GM12878 (cell line): ENCODE measurements at regions not wholly inside any gene's neighbourhood (a gene's known extent, or its start where the extent isn't known, plus 50 kb on each side); places are given as distances from the start of the nearest gene placed in this dataset.

Source experiments
- ATF7 ChIP-seq: fragments of 450-650 bp; IDR thresholded peaks from 2 replicates; pipeline ENCODE4 v1.6.1; 2016; ENCODE audit warnings: low read depth, mild to moderate bottlenecking
- E2F4 ChIP-seq: IDR thresholded peaks from 2 replicates; pipeline ENCODE4 v1.6.1; 2012; ENCODE audit warnings: low read depth, low read length, improper control_type of control experiment
- KLF5 ChIP-seq: fragments of 450-650 bp; IDR thresholded peaks from 2 replicates; pipeline ENCODE4 v1.6.1; 2014; ENCODE audit warnings: mild to moderate bottlenecking; ENCODE audit not compliant: partially characterized antibody
- MEF2B ChIP-seq: fragments of 450-650 bp; IDR thresholded peaks from 2 replicates; pipeline ENCODE4 v1.6.1; 2018; ENCODE audit warnings: mild to moderate bottlenecking, moderate library complexity; ENCODE audit not compliant: partially characterized antibody, poor library complexity, severe bottlenecking
- MTA2 ChIP-seq: fragments of 450-650 bp; IDR thresholded peaks from 2 replicates; pipeline ENCODE4 v1.6.1; 2016; ENCODE audit warnings: low read depth, mild to moderate bottlenecking, moderate library complexity
- MXI1 ChIP-seq: fragments of 150-350 bp; IDR thresholded peaks from 2 replicates; pipeline ENCODE4 v1.6.1; 2011; ENCODE audit warnings: low read depth, mild to moderate bottlenecking, inconsistent platforms, low read length, improper control_type of control experiment
- MYB ChIP-seq: fragments of 150-350 bp; IDR thresholded peaks from 2 replicates; pipeline ENCODE4 v1.6.1; 2014; ENCODE audit warnings: mild to moderate bottlenecking, low read depth, low read length, borderline replicate concordance
- NKRF ChIP-seq: fragments of 450-650 bp; conservative IDR thresholded peaks from 2 replicates; pipeline ENCODE4 v1.6.1; 2017; ENCODE audit warnings: mild to moderate bottlenecking, moderate library complexity
- POLR2A ChIP-seq: IDR thresholded peaks from 2 replicates; pipeline ENCODE4 v1.6.1; 2011; ENCODE audit warnings: low read depth, mild to moderate bottlenecking, low read length
- RFX5 ChIP-seq: IDR thresholded peaks from 2 replicates; pipeline ENCODE4 v1.6.1; 2011; ENCODE audit warnings: low read depth, low read length, improper control_type of control experiment
- SIN3A ChIP-seq: IDR thresholded peaks from 2 replicates; pipeline ENCODE4 v1.6.1; 2012; ENCODE audit warnings: low read depth, low read length, improper control_type of control experiment
- SREBF2 ChIP-seq: IDR thresholded peaks from 2 replicates; pipeline ENCODE4 v1.6.1; 2012; ENCODE audit warnings: mild to moderate bottlenecking, low read length
- ZNF24 ChIP-seq: fragments of 450-650 bp; IDR thresholded peaks from 2 replicates; pipeline ENCODE4 v1.6.1; 2017; ENCODE audit warnings: antibody characterized with exemption, mild to moderate bottlenecking
- ZNF384 ChIP-seq: IDR thresholded peaks from 2 replicates; pipeline ENCODE4 v1.6.1; 2012; ENCODE audit warnings: low read depth, mild to moderate bottlenecking, low read length, improper control_type of control experiment, borderline replicate concordance
- TF ChIP-seq, protein P1 (sequence below), 3 experiments: IDR thresholded peaks in 2 of 3; conservative IDR thresholded peaks in 1 of 3; 2 replicates each; pipeline ENCODE4 v1.5.1; 2011; ENCODE audit warnings: low read depth in 3 of 3, low read length in 3 of 3, mild to moderate bottlenecking in 3 of 3, control low read depth in 2 of 3, moderate library complexity in 2 of 3, inconsistent platforms in 1 of 3, mixed read lengths in 1 of 3; ENCODE audit not compliant: control insufficient read depth in 2 of 3, insufficient read depth in 1 of 3; ENCODE audit errors: extremely low read depth in 1 of 3
- TF ChIP-seq, protein P2 (sequence below): fragments of 450-650 bp; IDR thresholded peaks from 2 replicates; pipeline ENCODE4 v1.6.1; 2017; ENCODE audit warnings: mild to moderate bottlenecking, moderate library complexity

DNA sequence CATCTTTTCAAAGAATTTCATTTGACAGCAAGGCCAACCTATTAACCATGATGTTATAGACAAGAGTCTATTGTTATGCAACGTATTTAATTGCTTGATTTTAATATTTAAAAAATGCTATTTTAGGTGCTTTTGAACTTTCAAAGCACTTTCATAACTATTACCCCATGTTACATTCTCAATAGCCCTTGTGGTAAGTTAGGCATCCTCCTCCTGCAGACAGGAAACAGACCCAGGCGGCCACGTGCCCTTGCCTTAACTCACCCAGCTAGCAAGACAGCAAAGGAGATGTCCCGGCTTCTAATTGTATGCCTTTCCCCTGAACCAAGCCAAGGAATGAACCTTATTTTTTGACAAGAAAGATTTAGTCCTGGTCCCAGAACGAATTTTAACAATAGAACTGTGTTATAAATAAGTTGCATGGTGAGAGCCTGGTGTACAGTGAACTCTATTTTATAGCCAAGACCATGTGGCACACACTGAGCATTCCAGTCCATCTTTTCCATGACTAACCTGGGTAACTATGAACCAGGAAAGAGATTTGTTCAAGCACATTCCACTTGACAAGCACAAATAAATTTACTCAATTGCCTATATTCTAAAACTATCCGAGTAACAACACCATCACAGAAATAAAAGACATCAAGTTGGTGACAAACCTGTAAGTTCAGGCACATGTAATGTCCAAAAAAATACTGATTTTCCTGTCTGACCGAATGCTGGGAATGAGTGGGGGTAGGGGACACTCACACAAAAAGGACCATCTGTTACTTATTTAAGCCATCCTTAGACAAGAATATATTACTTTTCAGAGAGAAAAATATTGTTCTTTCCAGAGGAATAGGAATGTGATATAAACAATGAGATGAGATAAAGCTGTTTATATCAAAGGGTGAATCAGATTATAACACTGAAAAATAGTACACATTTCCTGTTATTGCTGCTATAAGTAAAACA lies 163.0 kb downstream of the EFNB2 start (continued):
- TF ChIP-seq, protein P1, sequence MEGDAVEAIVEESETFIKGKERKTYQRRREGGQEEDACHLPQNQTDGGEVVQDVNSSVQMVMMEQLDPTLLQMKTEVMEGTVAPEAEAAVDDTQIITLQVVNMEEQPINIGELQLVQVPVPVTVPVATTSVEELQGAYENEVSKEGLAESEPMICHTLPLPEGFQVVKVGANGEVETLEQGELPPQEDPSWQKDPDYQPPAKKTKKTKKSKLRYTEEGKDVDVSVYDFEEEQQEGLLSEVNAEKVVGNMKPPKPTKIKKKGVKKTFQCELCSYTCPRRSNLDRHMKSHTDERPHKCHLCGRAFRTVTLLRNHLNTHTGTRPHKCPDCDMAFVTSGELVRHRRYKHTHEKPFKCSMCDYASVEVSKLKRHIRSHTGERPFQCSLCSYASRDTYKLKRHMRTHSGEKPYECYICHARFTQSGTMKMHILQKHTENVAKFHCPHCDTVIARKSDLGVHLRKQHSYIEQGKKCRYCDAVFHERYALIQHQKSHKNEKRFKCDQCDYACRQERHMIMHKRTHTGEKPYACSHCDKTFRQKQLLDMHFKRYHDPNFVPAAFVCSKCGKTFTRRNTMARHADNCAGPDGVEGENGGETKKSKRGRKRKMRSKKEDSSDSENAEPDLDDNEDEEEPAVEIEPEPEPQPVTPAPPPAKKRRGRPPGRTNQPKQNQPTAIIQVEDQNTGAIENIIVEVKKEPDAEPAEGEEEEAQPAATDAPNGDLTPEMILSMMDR (IDR thresholded peaks at IDR 0.05 in 2 of 3, conservative IDR thresholded peaks at IDR 0.05 in 1 of 3; ENCODE audit: control insufficient read depth in 2 of 3, extremely low read depth in 1 of 3, insufficient read depth in 1 of 3, low read depth in 3 of 3, low read length in 3 of 3), result no peak
- TF ChIP-seq MEF2B (peak; percentile 87), MYB (no peak), NKRF (0 out of 2 replicates have a peak, but pooled peaks have one; percentile 38), E2F4 (no peak), KLF5 (no peak), RFX5 (no peak), MXI1 (no peak), ZNF24 (no peak), ZNF384 (no peak), MTA2 (peak; percentile 40; the same call in 1 of the 2 replicates), SREBF2 (no peak), SIN3A (no peak), ATF7 (0 out of 2 replicates have a peak, but pooled peaks have one; percentile 21), POLR2A (no peak)
- TF ChIP-seq, protein P2, sequence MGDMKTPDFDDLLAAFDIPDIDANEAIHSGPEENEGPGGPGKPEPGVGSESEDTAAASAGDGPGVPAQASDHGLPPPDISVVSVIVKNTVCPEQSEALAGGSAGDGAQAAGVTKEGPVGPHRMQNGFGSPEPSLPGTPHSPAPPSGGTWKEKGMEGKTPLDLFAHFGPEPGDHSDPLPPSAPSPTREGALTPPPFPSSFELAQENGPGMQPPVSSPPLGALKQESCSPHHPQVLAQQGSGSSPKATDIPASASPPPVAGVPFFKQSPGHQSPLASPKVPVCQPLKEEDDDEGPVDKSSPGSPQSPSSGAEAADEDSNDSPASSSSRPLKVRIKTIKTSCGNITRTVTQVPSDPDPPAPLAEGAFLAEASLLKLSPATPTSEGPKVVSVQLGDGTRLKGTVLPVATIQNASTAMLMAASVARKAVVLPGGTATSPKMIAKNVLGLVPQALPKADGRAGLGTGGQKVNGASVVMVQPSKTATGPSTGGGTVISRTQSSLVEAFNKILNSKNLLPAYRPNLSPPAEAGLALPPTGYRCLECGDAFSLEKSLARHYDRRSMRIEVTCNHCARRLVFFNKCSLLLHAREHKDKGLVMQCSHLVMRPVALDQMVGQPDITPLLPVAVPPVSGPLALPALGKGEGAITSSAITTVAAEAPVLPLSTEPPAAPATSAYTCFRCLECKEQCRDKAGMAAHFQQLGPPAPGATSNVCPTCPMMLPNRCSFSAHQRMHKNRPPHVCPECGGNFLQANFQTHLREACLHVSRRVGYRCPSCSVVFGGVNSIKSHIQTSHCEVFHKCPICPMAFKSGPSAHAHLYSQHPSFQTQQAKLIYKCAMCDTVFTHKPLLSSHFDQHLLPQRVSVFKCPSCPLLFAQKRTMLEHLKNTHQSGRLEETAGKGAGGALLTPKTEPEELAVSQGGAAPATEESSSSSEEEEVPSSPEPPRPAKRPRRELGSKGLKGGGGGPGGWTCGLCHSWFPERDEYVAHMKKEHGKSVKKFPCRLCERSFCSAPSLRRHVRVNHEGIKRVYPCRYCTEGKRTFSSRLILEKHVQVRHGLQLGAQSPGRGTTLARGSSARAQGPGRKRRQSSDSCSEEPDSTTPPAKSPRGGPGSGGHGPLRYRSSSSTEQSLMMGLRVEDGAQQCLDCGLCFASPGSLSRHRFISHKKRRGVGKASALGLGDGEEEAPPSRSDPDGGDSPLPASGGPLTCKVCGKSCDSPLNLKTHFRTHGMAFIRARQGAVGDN, result peak; percentile 63
